ENCODE measurements at regions not wholly inside any gene's neighbourhood (a gene's known extent, or its start where the extent isn't known, plus 50 kb on each side); places are given as distances from the start of the nearest gene placed in this dataset.

GRCh38 chr2:82314836-82315472, 2010.4 kb upstream of the LRRTM1 start:
- ChIA-PET POLR2A (no interaction called here), CTCF (no interaction called here)
- no peak overlapping the region for H3K4me3 Mint-ChIP-seq
- Histone ChIP-seq H3K27ac (ENCODE audit: low read depth in 1 of 2, low read length in 2 of 2) (no peak overlapping the region), H3K9me3 (ENCODE audit: control insufficient read depth in 1 of 2, insufficient read depth in 1 of 2, low read length in 2 of 2) (peaks cover 0 to 12% of the 10 kb centered on the region in 2 experiments), H3K36me3 (ENCODE audit: insufficient read depth, low read length) (no peaks in the 10 kb centered on the region), H3K27me3 (ENCODE audit: control insufficient read depth in 1 of 2, insufficient read depth in 2 of 2, low read length in 2 of 2) (no peaks in the 10 kb centered on the region), H3K4me1 (ENCODE audit: insufficient read depth, low read length) (no peaks in the 10 kb centered on the region), H3K4me3 (ENCODE audit: low read length) (no peak overlapping the region)
- H3K9me3 Mint-ChIP-seq = peaks cover 2% of the 10 kb centered on the region
- intact Hi-C loops (cut with DNase I, micrococcal nuclease) = no loop called here
- TF ChIP-seq CTCF (IDR thresholded peaks at IDR 0.05) = no peak
- no peak overlapping the region for H3K27ac Mint-ChIP-seq
- DNase-seq (no peak), ATAC-seq (ENCODE audit: poor library complexity) (no peak)
- no peaks in the 10 kb centered on the region for H3K4me1 Mint-ChIP-seq (ENCODE audit: low read depth)
- H3K36me3 Mint-ChIP-seq (ENCODE audit: low read depth) = no peaks in the 10 kb centered on the region
- no peaks in the 10 kb centered on the region for H3K27me3 Mint-ChIP-seq

- Histone ChIP-seq H3K27me3 (ENCODE audit: control insufficient read depth in 1 of 2, insufficient read depth in 2 of 2, low read length in 2 of 2) (no peaks in the 10 kb centered on the region), H3K4me1 (ENCODE audit: insufficient read depth, low read length) (no peaks in the 10 kb centered on the region), H3K9me3 (ENCODE audit: control insufficient read depth in 1 of 2, insufficient read depth in 1 of 2, low read length in 2 of 2) (peaks cover 0 to 11% of the 10 kb centered on the region in 2 experiments), H3K4me3 (ENCODE audit: low read length) (no peak overlapping the region), H3K27ac (ENCODE audit: low read depth in 1 of 2, low read length in 2 of 2) (no peak overlapping the region), H3K36me3 (ENCODE audit: insufficient read depth, low read length) (no peaks in the 10 kb centered on the region)
- intact Hi-C loops (cut with DNase I, micrococcal nuclease) = no loop called here
- H3K4me3 Mint-ChIP-seq = no peak overlapping the region
- H3K9me3 Mint-ChIP-seq = peaks cover 7% of the 10 kb centered on the region
- ChIA-PET CTCF (no interaction called here), POLR2A (no interaction called here)
- ATAC-seq (ENCODE audit: poor library complexity) = no peak
- no peak overlapping the region for H3K27ac Mint-ChIP-seq
- no peaks in the 10 kb centered on the region for H3K36me3 Mint-ChIP-seq (ENCODE audit: low read depth)
- no peaks in the 10 kb centered on the region for H3K27me3 Mint-ChIP-seq
- no peak for DNase-seq
- no peak for TF ChIP-seq CTCF (IDR thresholded peaks at IDR 0.05)
- no peaks in the 10 kb centered on the region for H3K4me1 Mint-ChIP-seq (ENCODE audit: low read depth)
Measured at GRCh38 chr2:82307511-82307910, 2003.0 kb upstream of the LRRTM1 start.

GRCh38 chr2:82301506-82301905, 1997.0 kb upstream of the LRRTM1 start:
- no peaks in the 10 kb centered on the region for H3K36me3 Mint-ChIP-seq (ENCODE audit: low read depth)
- H3K27me3 Mint-ChIP-seq = no peaks in the 10 kb centered on the region
- Histone ChIP-seq H3K36me3 (ENCODE audit: insufficient read depth, low read length) (no peaks in the 10 kb centered on the region), H3K4me3 (ENCODE audit: low read length) (no peak overlapping the region), H3K4me1 (ENCODE audit: insufficient read depth, low read length) (no peaks in the 10 kb centered on the region), H3K9me3 (ENCODE audit: control insufficient read depth in 1 of 2, insufficient read depth in 1 of 2, low read length in 2 of 2) (peaks cover 0 to 16% of the 10 kb centered on the region in 2 experiments), H3K27ac (ENCODE audit: low read depth in 1 of 2, low read length in 2 of 2) (no peak overlapping the region), H3K27me3 (ENCODE audit: control insufficient read depth in 1 of 2, insufficient read depth in 2 of 2, low read length in 2 of 2) (no peaks in the 10 kb centered on the region)
- no peak for ATAC-seq (ENCODE audit: poor library complexity)
- no peak overlapping the region for H3K4me3 Mint-ChIP-seq
- H3K27ac Mint-ChIP-seq = no peak overlapping the region
- TF ChIP-seq CTCF (IDR thresholded peaks at IDR 0.05) = no peak
- intact Hi-C loops (cut with DNase I, micrococcal nuclease) = no loop called here
- H3K9me3 Mint-ChIP-seq = peaks cover 14% of the 10 kb centered on the region
- ChIA-PET CTCF (no interaction called here), POLR2A (no interaction called here)
- DNase-seq = no peak
- H3K4me1 Mint-ChIP-seq (ENCODE audit: low read depth) = no peaks in the 10 kb centered on the region
